G401 (cell line): ENCODE measurements at regions not wholly inside any gene's neighbourhood (a gene's known extent, or its start where the extent isn't known, plus 50 kb on each side); places are given as distances from the start of the nearest gene placed in this dataset.

Experiments
- DNase-seq: peaks from one replicate; pipeline ENCODE4 v3.0.0-alpha.2; 2015; ENCODE audit warnings: low spot score
- in situ Hi-C: cut with HindIII; loops from 2 replicates; pipeline ENCODE4 v1.10.0; 2016; ENCODE audit warnings: low sequenced_read_pairs, mixed read lengths

- DNase-seq = no peak
- in situ Hi-C loops = no loop called here
These were observed 107.7 kb upstream of the CDC42EP3 start for GRCh38 chr2:37779139-37779538.

GRCh38 chr2:37779611-37780386 is 108.4 kb upstream of the CDC42EP3 start:
- no peak for DNase-seq

GRCh38 chr2:37780387-37780676 is 108.9 kb upstream of the CDC42EP3 start:
- in situ Hi-C loops = no loop called here
- no peak for DNase-seq

More at GRCh38 chr2:37779611-37780386, 108.4 kb upstream of the CDC42EP3 start:
- in situ Hi-C loops = no loop called here

- no peak for DNase-seq
- in situ Hi-C loops = no loop called here
These were observed 109.6 kb upstream of the CDC42EP3 start for GRCh38 chr2:37781028-37781427.

GRCh38 chr2:37782155-37782673 is 110.8 kb upstream of the CDC42EP3 start:
- DNase-seq = no peak
- in situ Hi-C loops = no loop called here

GRCh38 chr2:37782721-37783371 is 111.4 kb upstream of the CDC42EP3 start:
- in situ Hi-C loops = no loop called here
- no peak for DNase-seq

- no peak for DNase-seq
- in situ Hi-C loops = no loop called here
These were observed 112.1 kb upstream of the CDC42EP3 start for GRCh38 chr2:37783545-37783944.

GRCh38 chr2:37784071-37784758 is 112.8 kb upstream of the CDC42EP3 start:
- in situ Hi-C loops = no loop called here
- no peak for DNase-seq

- in situ Hi-C loops = no loop called here
- DNase-seq = no peak
These were observed 113.3 kb upstream of the CDC42EP3 start for GRCh38 chr2:37784759-37785149.

- no peak for DNase-seq
- in situ Hi-C loops = no loop called here
These were observed 114.8 kb upstream of the CDC42EP3 start for GRCh38 chr2:37786191-37786698.

GRCh38 chr2:37786854-37787253 is 115.4 kb upstream of the CDC42EP3 start:
- in situ Hi-C loops = no loop called here

GRCh38 chr2:37788602-37789209 is 117.3 kb upstream of the CDC42EP3 start:
- no peak for DNase-seq

More at GRCh38 chr2:37786854-37787253, 115.4 kb upstream of the CDC42EP3 start:
- no peak for DNase-seq

GRCh38 chr2:37790019-37790418 is 118.6 kb upstream of the CDC42EP3 start:
- in situ Hi-C loops = no loop called here
- DNase-seq = no peak

More at GRCh38 chr2:37788602-37789209, 117.3 kb upstream of the CDC42EP3 start:
- in situ Hi-C loops = no loop called here

- DNase-seq = no peak
- in situ Hi-C loops = no loop called here
These were observed 119.0 kb upstream of the CDC42EP3 start for GRCh38 chr2:37790462-37790861.

- in situ Hi-C loops = no loop called here
- DNase-seq = no peak
These were observed 120.9 kb upstream of the CDC42EP3 start for GRCh38 chr2:37792366-37792765.

- in situ Hi-C loops = no loop called here
These were observed 121.6 kb upstream of the CDC42EP3 start for GRCh38 chr2:37793004-37793403.

GRCh38 chr2:37794717-37795116 is 123.3 kb upstream of the CDC42EP3 start:
- in situ Hi-C loops = no loop called here
- DNase-seq = no peak

More at GRCh38 chr2:37793004-37793403, 121.6 kb upstream of the CDC42EP3 start:
- no peak for DNase-seq

- in situ Hi-C loops = no loop called here
- DNase-seq = no peak
These were observed 124.0 kb upstream of the CDC42EP3 start for GRCh38 chr2:37795456-37795855.

- in situ Hi-C loops = no loop called here
- DNase-seq = no peak
These were observed 124.5 kb upstream of the CDC42EP3 start for GRCh38 chr2:37795938-37796337.
